Caki2 (cell line): ENCODE measurements at regions not wholly inside any gene's neighbourhood (a gene's known extent, or its start where the extent isn't known, plus 50 kb on each side); places are given as distances from the start of the nearest gene placed in this dataset.

ENCODE experiments used
- DNase-seq: peaks from one replicate; pipeline ENCODE4 v3.0.0-alpha.2; 2015; ENCODE audit warnings: low read depth
- in situ Hi-C: cut with HindIII; loops from 2 replicates; pipeline ENCODE4 v1.10.0; 2016; ENCODE audit warnings: low sequenced_read_pairs, low pct_unique_long_range_greater_than_20kb, mixed read lengths

DNA sequence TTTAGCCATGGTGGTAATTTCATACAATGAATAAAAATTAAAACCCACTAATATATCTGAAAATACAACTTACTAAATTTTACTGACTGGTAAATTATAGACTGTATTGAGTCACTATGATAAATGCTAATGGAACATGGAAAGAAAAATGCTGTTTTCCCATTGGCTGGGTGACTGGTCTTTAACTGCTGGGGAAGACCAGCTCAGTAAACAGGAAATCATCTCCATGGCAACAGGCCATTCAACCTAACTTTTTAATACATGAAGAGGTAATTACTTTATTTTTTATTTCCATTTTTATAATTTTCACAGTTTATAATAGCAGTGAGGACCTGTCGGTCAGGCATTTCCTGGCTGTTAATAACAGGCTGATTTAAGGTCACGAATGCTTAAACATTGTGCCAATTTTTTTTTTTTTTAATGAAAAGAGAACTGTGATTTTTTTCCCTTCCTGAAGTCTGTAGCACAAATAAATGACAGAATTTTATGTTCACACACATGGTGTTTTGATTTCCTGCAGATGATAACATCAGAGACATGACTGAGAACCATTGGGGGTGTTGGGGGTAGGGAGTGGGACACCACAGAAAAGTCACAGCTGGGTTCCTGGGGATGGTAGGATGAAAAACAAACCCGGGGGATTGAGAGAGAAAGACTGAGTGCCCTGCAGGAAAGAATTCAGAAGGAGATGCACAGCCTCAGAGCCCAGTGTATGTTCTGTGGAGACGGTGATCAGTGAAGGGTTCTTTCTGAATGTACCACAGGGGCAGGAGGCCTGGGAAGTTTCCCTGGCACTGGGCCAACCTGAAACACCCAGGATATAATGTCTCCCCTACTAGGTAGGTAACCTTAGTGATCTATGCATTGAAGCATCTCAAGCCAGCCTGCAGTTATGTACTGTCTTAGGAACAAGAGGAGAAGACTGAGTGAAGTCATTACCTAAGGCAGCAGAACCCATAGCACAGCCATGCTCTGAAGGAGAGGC, 297.1 kb downstream of the COG6 start:
- in situ Hi-C loops, result no loop called here
- no peak for DNase-seq

DNA sequence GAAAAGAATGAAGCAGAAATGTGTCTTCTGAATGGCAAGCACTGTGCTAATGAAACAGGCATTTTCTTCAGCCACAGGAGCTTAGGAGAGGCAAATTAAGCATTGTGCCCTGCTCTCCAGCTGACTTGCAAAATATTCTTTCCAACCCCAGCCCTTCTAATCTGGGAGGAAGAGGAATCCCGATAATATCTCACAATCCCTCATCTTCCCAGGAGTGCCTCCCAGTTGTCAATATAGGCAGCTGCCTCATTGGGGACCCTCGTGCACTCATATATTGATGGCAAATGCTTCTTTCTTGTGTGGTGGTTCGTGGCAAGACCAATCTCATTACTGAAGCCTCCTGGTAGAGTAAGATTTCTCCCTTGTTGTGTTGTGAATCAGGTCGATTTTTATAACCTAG, 299.0 kb downstream of the COG6 start:
- in situ Hi-C loops, result no loop called here
- no peak for DNase-seq

DNA sequence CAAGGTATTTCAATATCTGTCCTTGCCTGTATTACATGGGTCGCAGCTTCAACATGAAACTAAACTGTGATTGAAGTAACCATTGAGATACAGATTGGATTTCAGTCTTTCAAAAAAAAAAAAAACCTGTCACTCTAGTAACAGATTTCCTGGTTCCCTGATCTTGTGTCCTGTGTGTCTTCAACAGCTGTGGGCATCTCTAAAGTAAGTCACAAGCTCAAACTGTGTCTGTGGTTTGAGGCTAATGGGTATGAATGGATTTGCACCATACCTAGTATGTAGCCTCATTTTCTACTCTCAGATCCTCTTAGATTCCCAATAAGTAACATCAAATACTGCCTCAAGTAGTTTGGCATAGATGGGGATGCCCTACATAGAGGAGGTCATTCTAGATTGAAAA, 300.1 kb downstream of the COG6 start:
- no peak for DNase-seq
- in situ Hi-C loops, result no loop called here

DNA sequence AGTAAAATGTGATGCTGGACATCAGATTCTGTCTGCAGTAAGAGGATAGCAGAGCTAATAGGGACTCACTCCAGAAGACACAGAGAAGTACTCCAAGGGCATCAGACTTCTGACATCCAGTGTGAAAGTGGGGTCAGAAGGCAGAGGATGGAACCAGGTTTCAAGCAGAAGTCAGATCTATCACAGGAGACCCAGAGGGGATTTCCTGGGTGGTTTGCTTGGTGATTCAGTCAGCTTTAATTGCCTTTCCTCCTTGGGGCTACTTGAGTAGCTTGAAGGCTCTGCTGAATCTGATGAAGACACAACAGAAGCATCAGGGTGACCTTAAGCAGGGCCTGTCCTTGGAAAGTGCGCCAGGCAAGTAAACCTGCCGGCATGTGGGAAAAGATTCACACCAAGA, 300.6 kb downstream of the COG6 start:
- in situ Hi-C loops, result no loop called here
- no peak for DNase-seq

DNA sequence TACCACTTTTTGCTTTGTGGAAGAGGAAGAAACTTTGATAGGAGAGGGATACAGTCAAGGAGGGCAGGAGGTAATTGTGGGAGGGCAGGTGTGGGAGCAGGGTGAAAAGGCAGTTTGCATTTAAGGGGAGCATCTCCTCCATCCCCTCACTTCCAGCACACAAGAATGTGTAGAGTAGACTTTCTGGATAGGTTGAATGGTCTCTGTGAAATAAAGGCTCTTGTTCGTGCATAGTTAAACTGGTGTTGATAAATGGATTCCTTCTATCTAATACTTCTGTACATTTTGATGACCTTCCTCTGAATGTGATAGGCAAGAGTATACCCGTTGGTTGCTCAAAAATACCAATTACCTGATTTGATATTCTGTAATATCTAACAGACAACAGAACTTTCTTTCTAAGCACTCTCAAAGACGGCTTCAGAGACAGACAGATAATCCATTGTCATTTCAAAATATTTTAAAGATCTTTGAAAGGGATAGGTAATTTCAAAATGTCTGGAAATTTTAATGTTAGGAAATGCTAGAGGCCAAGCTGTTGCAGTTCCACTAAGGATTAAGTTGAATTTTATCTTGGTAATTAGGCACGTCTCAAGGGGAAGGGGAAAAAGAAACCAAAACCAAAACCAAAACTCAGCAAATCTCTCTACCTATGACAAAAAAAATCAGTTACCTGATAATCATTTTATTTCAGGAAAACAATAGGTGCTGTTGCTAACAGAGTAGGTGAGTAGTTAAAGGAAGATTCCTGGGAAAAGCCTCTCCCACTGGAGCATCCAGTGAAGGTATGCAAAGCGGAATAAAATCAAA, 302.6 kb downstream of the COG6 start:
- DNase-seq, result no peak
- in situ Hi-C loops, result no loop called here

DNA sequence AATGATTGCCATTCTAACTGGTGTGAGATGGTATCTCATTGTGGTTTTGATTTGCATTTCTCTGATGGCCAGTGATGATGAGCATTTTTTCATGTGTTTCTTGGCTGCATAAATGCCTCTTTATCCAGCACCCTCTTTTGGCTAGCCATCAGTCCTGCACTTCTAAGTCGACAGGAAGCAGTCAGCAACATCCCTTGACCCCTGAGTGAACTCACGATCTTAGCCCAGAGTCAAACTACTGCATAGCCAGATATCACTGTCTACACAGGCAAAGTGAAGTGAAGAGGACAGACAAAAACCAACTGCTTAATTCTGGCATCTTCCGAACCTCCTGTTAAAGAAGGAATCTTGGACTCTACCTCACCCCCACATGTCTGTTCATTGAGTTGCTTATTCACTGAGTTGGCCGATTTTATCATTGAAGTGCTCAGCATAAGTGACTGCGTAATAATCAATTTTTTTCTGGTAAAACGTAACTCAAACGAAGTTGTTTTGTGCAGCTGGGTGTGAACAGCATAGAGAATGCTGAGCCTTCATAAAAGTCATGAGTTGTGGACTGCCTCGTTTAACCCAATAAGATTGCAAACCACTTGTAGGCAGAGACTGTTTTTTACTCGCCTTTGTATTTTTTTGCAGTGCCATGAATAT, 304.2 kb downstream of the COG6 start:
- DNase-seq, result no peak
- in situ Hi-C loops, result no loop called here

DNA sequence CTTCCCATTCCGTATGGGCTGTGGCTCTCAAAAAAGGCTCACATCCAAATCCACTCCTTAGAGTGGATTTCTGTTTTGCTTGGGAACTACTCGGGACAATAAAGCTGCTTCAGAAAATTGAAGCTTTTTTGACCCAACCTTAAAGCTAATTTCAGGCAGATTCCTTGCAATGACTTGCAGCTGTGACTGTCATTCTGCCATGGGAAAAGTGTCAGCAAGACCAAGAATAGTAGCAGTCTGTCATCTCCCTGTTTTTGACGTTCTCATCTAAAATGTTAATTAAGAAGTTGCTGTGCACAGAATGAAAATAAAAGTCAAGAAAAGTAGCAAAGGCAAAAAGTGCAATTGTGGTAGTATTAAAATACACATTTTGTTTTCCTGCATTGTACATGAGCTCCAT, 304.7 kb downstream of the COG6 start:
- DNase-seq, result no peak
- in situ Hi-C loops, result no loop called here

DNA sequence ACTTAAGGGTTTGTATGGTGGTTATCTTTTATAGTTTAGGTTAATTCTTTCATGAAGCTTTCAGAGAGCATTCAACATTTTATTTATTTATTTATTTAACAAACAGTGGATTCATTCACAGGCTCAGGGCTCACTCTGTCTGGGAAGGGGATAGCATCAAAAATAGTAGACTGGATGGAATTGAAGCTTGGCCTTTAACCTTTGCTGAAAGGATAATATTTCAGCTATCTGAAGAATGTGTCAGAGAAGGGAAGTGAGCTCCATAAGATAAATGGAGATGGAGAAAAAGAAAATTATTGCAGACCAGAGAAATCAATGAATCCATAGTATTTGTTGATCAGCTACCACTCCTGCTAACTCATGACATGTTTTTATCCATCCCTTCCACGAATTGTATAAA, 305.6 kb downstream of the COG6 start:
- in situ Hi-C loops, result no loop called here
- DNase-seq, result no peak

DNA sequence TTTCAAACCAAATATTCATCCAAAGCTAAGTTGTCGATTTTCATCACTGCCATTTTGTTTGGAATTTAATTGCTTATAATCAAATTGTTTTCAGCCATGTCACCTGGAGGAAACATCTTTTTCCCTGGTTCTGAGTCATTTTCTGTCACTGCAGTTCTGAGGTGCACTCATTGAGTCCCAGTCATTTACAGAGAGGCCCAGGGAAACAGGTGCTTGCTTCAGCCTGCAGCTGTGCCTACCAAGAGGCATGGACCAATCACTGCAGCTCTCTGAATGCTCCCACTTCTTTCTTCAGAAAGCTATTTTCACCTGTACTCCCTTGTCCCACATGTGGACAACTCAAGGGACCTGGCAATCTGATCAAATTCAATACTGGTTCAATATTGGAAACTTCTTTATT, 308.1 kb downstream of the COG6 start:
- in situ Hi-C loops, result no loop called here

DNA sequence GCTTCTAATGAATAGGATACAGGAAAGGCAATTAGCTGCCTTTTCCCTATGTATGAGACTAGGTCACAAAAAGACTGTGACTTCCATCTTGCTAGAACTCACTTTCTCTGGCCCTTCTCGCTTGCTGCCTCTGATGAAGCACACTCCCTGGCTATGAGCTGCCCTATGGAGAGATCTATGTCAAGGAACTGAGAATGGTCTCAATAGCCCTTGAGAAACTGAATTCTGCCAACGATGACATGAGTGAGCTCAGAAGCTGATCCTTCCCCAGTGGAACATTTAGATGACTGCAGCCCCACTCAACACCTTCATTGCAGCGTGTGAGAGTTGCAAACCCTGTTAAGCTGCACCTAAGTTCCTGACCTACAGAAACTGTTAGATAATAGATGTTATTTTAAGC, 309.8 kb downstream of the COG6 start:
- in situ Hi-C loops, result no loop called here

More for the DNA sequence above, 308.1 kb downstream of the COG6 start:
- no peak for DNase-seq

DNA sequence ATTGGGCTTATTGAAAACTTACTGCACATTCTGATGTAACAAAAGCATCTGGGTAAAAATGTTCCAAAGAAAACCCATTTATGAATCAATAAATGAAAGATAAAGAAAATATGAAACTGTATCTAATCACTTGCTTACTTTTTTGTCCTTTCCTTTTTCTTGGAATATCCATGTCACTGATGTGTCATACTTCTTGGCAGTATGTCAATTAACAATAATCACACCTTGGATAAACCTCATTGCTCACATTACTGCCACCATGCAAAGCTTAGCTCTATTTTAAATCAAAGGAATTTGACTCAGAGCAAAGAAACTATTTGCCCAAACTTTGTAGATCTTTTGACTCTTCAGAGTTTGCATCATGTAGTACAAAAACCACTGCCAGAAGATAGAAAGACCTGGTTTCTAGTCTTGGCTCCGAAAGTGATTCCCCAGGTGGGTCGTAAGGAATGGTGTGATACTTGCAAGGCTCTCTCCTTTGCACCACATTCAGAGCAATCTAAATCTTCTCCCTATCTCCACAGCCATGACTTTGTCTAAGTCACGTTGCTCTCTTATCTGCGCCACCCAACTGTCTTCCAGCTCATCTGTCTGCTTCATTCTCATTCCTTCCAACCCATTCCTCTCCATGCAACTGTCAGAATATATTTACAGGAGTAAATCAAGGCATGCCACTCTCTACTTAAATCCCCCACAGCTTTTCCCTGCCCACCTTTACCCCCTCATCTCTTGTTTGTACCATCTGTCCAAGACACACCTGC, 311.9 kb downstream of the COG6 start:
- in situ Hi-C loops, result no loop called here
- no peak for DNase-seq

More for the DNA sequence above, 309.8 kb downstream of the COG6 start:
- DNase-seq, result no peak

DNA sequence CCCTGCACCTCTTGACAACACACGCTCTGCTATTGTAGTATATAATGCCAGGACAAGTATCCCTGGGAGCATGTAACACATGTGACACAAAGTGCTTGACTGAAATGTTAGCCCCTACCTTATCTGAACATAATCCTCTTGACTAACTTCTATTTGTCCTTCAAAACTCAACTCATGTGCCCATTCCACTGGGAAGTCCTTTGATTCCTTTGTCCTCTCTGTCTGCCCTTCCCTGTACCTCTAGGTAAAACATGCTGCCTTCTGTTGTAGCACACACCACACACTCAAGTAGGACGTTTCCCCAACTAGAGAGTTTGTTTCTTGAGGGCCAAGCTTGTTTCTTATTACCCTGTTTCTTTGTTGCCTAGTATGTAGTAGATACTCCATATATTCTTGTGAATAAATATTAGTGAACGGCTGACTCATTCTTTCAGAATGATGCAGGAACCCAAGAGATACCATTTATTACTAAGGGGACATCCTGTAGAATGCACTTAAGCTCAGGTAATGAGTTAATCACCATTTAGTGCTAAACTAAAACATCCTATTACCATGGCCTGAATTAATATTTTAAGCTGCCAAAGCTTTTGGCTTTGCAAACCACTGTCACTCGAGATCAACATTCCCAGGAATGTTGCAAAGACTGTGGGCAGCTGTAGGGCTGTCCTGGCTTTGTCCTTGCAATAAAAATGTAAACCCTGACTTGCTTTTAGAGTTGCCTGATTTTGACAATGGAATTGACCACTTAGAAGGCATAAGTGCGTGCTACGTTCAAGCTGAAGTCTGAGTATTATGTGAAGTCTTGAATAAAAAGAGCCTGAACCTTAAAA, 313.4 kb downstream of the COG6 start:
- no peak for DNase-seq
- in situ Hi-C loops, result no loop called here

DNA sequence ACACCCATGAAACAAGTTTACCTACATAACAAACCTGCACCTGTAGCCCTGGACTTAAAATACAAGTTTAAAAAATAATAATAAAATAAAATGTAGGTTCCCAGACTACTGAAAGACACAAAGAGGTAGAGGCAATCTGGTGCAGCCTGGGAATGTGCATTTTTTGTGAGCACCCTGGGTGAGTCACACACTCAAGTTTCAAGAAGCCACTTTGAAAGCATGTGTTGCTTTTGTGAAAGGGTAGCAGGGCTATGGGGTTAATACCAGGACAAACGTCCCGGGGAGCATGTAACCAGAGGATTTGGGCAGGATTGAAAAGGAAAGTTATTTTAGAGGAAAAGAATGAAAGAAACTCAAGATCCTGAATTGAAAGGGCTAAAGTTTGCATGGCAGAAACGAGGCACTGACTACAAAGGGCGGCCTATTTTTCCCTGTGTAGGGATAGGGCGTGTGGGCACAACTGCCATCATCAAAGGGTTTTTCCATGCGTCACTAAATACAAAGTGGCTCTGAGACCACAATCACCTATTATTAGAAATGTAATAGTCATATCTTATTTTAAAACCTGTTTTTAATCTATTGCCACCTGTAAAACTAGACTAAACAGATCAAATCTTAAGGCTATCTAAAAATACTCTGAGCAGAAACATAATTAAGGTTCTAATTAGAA, 314.9 kb downstream of the COG6 start:
- no peak for DNase-seq
- in situ Hi-C loops, result no loop called here

DNA sequence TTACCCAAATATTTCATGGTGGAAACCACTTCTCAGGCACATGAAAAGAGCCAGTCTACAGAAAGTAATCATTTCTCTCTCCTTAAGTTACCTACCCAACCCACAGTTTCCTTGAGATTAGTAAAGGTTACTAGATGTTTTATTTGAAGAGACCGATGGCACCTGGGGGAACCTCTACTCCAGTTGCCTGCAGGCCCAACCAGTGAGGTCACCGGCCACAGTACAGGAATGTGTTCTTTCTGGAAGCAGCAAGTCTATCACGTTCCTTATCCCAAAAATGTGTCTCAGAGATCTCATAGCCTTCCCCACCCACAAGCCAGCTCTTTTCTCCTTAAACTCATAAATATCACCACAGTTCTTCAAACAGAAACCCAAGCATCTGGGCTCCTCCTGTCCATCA, 316.1 kb downstream of the COG6 start:
- DNase-seq, result no peak
- in situ Hi-C loops, result no loop called here

DNA sequence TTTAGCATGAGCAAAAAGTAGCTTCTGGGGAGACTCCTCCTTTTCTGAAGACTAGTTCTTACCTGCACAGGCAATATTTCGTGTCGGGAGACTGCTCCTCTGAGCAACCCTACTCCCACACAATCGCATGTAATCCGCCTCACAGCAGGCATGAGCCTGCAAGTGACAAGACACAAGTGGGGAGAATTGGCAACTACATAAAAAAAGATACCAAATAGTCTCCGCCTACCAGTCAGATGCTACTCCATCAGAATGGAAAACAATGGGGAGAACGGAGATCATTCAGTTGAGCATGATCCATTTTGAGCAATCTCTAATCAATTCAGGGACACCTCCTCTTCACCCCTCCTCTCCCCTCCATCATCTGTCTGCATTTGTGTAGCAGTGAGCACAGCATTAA, 321.0 kb downstream of the COG6 start:
- DNase-seq, result no peak
- in situ Hi-C loops, result no loop called here

DNA sequence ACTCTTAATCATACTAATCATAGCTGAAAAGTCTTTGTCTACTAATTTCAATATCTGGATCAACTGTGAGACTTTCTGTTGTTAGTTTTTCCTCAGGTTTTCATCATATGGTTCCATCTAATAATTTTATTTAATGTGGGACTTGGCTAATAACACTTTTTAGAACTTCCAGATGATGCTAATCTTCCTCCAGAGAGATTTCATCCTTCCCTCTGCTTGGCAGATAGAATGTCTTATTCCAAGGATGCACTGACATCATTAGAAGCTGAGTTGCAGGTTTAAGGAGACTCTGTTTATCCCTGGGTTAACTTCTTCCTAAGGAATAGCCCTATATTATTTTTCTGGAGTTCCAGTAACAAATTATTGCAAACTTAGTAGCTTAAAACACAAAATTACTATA, 325.6 kb downstream of the COG6 start:
- DNase-seq, result no peak
- in situ Hi-C loops, result no loop called here

DNA sequence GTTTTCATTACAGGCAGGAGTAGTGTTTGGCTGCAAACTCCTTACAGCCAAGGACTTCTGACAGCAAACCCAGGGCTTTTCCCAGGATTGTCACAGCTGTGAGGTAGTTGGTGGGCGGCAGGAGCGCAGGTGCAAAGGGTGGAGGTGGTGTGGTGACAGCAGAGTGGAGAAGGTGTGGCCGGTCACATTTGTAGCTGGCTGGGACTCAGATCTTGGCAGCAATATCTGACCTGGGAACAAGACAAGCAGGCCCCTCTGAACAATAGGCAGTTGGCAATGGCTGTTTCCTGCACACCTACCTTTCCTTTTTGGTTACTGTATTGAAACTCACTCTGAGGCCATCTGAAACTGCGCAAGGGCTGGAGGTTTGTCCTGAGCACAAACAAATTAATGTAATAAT, 327.3 kb downstream of the COG6 start:
- in situ Hi-C loops, result no loop called here
- no peak for DNase-seq
